Liver (tissue), 8 donors: ENCODE measurements at regions not wholly inside any gene's neighbourhood (a gene's known extent, or its start where the extent isn't known, plus 50 kb on each side); places are given as distances from the start of the nearest gene placed in this dataset.

ENCODE experiments used
- DNase-seq: peaks from one replicate; pipeline ENCODE4 v3.0.0-alpha.2; 2017; ENCODE audit warnings: low spot score
- H3K27ac ChIP-seq, 2 donors: one replicate each; pipeline ENCODE4 v1.7.0; 2013; ENCODE audit warnings: inconsistent platforms in 2 of 2, low read length in 2 of 2, control low read depth in 1 of 2, low read depth in 1 of 2, mild to moderate bottlenecking in 1 of 2
- H3K27me3 ChIP-seq, 4 donors: one replicate each; pipeline versions ENCODE4 v1.6.1 to v1.7.0; 2013; ENCODE audit warnings: low read length in 3 of 4, inconsistent platforms in 1 of 4, mild to moderate bottlenecking in 1 of 4, moderate library complexity in 1 of 4; ENCODE audit not compliant: control insufficient read depth in 4 of 4, insufficient read depth in 4 of 4
- H3K36me3 ChIP-seq, 4 donors: one replicate each; pipeline versions ENCODE4 v1.6.1 to v1.7.0; 2013; ENCODE audit warnings: low read length in 3 of 4, mild to moderate bottlenecking in 3 of 4, low read depth in 1 of 4, moderate library complexity in 1 of 4; ENCODE audit not compliant: control insufficient read depth in 4 of 4, insufficient read depth in 3 of 4
- H3K4me1 ChIP-seq, 4 donors: one replicate each; pipeline versions ENCODE4 v1.6.1 to v1.7.0; 2013; ENCODE audit warnings: low read length in 3 of 4, mild to moderate bottlenecking in 3 of 4, moderate library complexity in 1 of 4; ENCODE audit not compliant: control insufficient read depth in 4 of 4, insufficient read depth in 4 of 4
- H3K4me3 ChIP-seq, 3 donors: one replicate each; pipeline versions ENCODE4 v1.6.1 to v1.7.0; 2013; ENCODE audit warnings: low read length in 3 of 3, control low read depth in 1 of 3, low read depth in 1 of 3, mild to moderate bottlenecking in 1 of 3
- H3K9ac ChIP-seq, 2 donors: one replicate each; pipeline ENCODE4 v1.7.0; 2013; ENCODE audit warnings: low read length in 2 of 2, mild to moderate bottlenecking in 2 of 2, moderate library complexity in 2 of 2, control low read depth in 1 of 2, low read depth in 1 of 2
- H3K9me3 ChIP-seq, 4 donors: one replicate each; pipeline versions ENCODE4 v1.6.1 to v1.7.0; 2013; ENCODE audit warnings: low read length in 3 of 4; ENCODE audit not compliant: control insufficient read depth in 4 of 4
- ATF3 ChIP-seq: IDR thresholded peaks from 2 replicates; pipeline ENCODE4 v1.6.1; 2016; ENCODE audit warnings: antibody characterized with exemption
- CTCF ChIP-seq: fragments of 150-350 bp; IDR thresholded peaks from 2 replicates; pipeline ENCODE4 v1.5.1; 2017; ENCODE audit warnings: improper control_type of control experiment, low read depth, low read length; ENCODE audit not compliant: missing input control
- EGR1 ChIP-seq, 2 donors: IDR thresholded peaks; 2 replicates each; pipeline ENCODE4 v1.6.1; 2016 to 2018; ENCODE audit warnings: antibody characterized with exemption in 2 of 2, low read depth in 2 of 2
- FOXA1 ChIP-seq: IDR thresholded peaks from 2 replicates; pipeline ENCODE4 v1.6.1; 2016; ENCODE audit warnings: antibody characterized with exemption
- FOXA2 ChIP-seq: IDR thresholded peaks from 2 replicates; pipeline ENCODE4 v1.6.1; 2016; ENCODE audit warnings: antibody characterized with exemption
- GABPA ChIP-seq, 2 donors: IDR thresholded peaks in 1 of 2; conservative IDR thresholded peaks in 1 of 2; 2 replicates each; pipeline ENCODE4 v1.6.1; 2016; ENCODE audit warnings: antibody characterized with exemption in 2 of 2, mild to moderate bottlenecking in 1 of 2, moderate library complexity in 1 of 2
- HNF4A ChIP-seq, 2 donors: conservative IDR thresholded peaks; 2 replicates each; pipeline ENCODE4 v1.6.1; 2016; ENCODE audit warnings: antibody characterized with exemption in 2 of 2, mild to moderate bottlenecking in 2 of 2
- HNF4G ChIP-seq: IDR thresholded peaks from 2 replicates; pipeline ENCODE4 v1.6.1; 2016; ENCODE audit warnings: antibody characterized with exemption
- JUND ChIP-seq, 2 donors: IDR thresholded peaks; 2 replicates each; pipeline ENCODE4 v1.6.1; 2016; ENCODE audit warnings: antibody characterized with exemption in 2 of 2
- MAX ChIP-seq: IDR thresholded peaks from 2 replicates; pipeline ENCODE4 v1.6.1; 2016; ENCODE audit warnings: antibody characterized with exemption
- RAD21 ChIP-seq, 2 donors: IDR thresholded peaks; 2 replicates each; pipeline ENCODE4 v1.6.1; 2016; ENCODE audit warnings: antibody characterized with exemption in 2 of 2, mild to moderate bottlenecking in 2 of 2
- REST ChIP-seq: IDR thresholded peaks from 2 replicates; pipeline ENCODE4 v1.6.1; 2016; ENCODE audit warnings: antibody characterized with exemption, mild to moderate bottlenecking
- RXRA ChIP-seq, 2 donors: IDR thresholded peaks; 2 replicates each; pipeline ENCODE4 v1.6.1; 2017 to 2018; ENCODE audit warnings: antibody characterized with exemption in 2 of 2, mild to moderate bottlenecking in 1 of 2
- SP1 ChIP-seq: IDR thresholded peaks from 2 replicates; pipeline ENCODE4 v1.6.1; 2018; ENCODE audit warnings: antibody characterized with exemption, mild to moderate bottlenecking
- TAF1 ChIP-seq: conservative IDR thresholded peaks from 2 replicates; pipeline ENCODE4 v1.6.1; 2016; ENCODE audit warnings: antibody characterized with exemption, mild to moderate bottlenecking
- YY1 ChIP-seq: IDR thresholded peaks from 2 replicates; pipeline ENCODE4 v1.6.1; 2016; ENCODE audit warnings: antibody characterized with exemption, mild to moderate bottlenecking
- WGBS: extraction: QIAGEN DNeasy Blood & Tissue Kit; methylation state at CpG from one replicate; pipeline ENCODE4 v1.1.7; 2013; 5-methylcytosine and 5-hydroxymethylcytosine counted together
- donor health status: healthy.
- donor health status: healthy.
- donor health status: healthy.
- donor health status: healthy.
- donor health status: healthy.

GRCh38 chr4:3712936-3713335 lies 53.2 kb upstream of the ADRA2C start:
- Histone ChIP-seq H3K4me1 (no peaks in the 10 kb centered on the region), H3K9ac (no peak overlapping the region), H3K4me3 (no peak overlapping the region), H3K27ac (no peak overlapping the region), H3K9me3 (peaks cover 0 to under 1% (median 0%) of the 10 kb centered on the region in 4 donors), H3K27me3 (no peaks in the 10 kb centered on the region), H3K36me3 (no peaks in the 10 kb centered on the region)
- WGBS = 83% methylated on average over 20 of the region's 20 CpGs
- no peak for TF ChIP-seq RXRA (IDR thresholded peaks at IDR 0.05)
- no peak for TF ChIP-seq CTCF
- TF ChIP-seq ATF3 = no peak
- TF ChIP-seq FOXA1 = no peak
- TF ChIP-seq HNF4G = no peak
- TF ChIP-seq TAF1 = no peak
- TF ChIP-seq HNF4A (conservative IDR thresholded peaks at IDR 0.05) = no peak
- no peak for TF ChIP-seq EGR1 (IDR thresholded peaks at IDR 0.05; ENCODE audit: low read depth in 2 of 2)
- no peak for TF ChIP-seq RAD21 (IDR thresholded peaks at IDR 0.05)
- TF ChIP-seq FOXA2 = no peak
- no peak for TF ChIP-seq MAX
- no peak for TF ChIP-seq JUND (IDR thresholded peaks at IDR 0.05)
- no peak for TF ChIP-seq REST
- DNase-seq = no peak

GRCh38 chr4:3712112-3712805 lies 53.9 kb upstream of the ADRA2C start:
- H3K9ac ChIP-seq = no peak overlapping the region
- H3K27ac ChIP-seq = no peak overlapping the region
- H3K9me3 ChIP-seq = no peaks in the 10 kb centered on the region
- H3K4me3 ChIP-seq = no peak overlapping the region
- no peak for DNase-seq
- WGBS = 75% methylated on average over 12 of the region's 12 CpGs
- H3K36me3 ChIP-seq = no peaks in the 10 kb centered on the region
- no peaks in the 10 kb centered on the region for H3K4me1 ChIP-seq
- no peaks in the 10 kb centered on the region for H3K27me3 ChIP-seq
- TF ChIP-seq REST (no peak), ATF3 (no peak), YY1 (no peak), RXRA (IDR thresholded peaks at IDR 0.05) (no peak), SP1 (no peak), GABPA (IDR thresholded peaks at IDR 0.05 in 1 of 2, conservative IDR thresholded peaks at IDR 0.05 in 1 of 2) (no peak), EGR1 (IDR thresholded peaks at IDR 0.05; ENCODE audit: low read depth in 2 of 2) (no peak), JUND (IDR thresholded peaks at IDR 0.05) (no peak), CTCF (no peak), MAX (no peak), TAF1 (no peak), HNF4G (no peak), FOXA2 (no peak)
